ENCODE measurements at regions not wholly inside any gene's neighbourhood (a gene's known extent, or its start where the extent isn't known, plus 50 kb on each side); places are given as distances from the start of the nearest gene placed in this dataset.
"Not testable (repeated sequence)": the region's sequence is repeated elsewhere in the genome, so short reads cannot be mapped to it uniquely, and the experiment has no call there.

DNA sequence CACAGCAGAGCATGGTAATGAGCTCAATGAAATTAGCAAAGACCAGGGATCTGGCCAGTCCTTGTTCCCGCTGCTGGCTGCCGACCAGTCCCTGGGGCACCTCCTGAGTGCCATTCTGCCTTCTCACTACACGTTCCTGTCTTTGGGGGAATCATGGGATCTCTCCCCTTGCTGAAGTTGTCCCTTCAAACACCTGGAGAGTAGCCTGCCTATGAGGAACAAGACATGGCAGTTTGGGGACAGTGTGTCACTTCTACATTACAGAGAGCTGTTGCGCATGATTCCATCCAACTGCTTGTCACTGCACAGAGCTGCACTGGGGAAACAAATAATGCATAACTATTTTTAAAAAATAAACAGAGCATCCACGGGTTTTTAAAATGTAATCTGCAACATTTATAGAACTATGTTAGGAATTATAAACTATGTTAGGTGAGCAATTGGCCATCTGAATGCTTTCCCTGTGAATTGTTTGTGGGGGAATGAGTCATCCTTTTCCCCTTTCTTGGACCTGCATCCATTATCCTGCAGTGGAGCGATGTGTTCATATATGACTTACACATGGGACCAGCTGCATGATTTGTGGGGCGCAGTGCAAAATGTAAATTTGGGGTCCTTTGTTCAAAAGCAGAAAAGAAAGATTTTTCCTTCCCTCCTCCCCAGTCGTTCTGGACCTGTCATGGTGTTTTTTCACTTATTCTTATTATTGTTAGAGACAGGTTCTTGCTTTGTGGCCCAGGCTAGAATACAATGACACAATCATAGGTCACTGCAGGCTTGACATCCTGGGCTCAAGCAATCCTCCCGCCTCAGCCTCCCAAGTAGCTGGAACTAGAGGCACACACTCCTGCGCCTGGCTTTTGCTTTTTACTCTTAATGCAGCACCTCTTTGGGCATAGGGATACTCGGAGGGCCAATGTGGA, 115.0 kb upstream of the TBL1X start:
- DNase-seq = no peak

DNA sequence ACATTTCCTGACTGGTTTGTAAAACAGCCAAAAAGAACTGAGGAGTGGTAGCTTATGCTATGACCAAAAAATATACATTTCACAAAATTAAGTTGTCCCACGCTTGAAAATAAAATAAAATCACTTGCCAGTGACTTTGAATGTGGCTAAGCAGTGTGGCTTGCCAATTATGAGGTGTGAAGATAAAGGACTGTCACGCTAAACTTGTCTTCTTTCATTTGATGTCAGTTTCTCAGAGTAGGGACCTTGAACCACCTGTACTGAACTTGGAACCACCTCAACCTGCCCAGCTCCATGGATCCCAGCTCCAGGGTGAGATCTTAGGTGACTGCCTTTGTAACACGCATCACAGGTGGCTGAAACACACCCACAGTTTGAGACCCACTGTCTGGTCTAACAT, 113.7 kb upstream of the TBL1X start:
- no peak for DNase-seq

DNA sequence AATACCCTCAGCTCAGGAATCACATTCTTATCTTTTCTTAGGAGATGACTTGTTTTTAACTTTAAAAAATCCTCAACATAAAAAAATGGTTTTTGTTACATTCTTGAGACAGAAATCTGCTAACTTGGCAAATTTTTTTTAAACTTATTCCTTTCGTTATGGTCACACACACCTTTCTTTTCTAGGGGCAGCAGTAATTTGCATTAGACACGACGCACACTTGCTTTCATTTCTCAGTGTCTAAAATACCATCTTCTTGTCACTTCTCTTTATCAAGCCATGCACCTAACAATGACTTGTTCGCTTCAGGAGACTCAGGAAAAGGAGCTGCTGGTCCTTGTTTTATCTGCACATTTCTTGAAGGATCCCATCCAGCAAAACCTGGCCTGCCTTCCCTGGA, 112.6 kb upstream of the TBL1X start:
- DNase-seq = no peak

DNA sequence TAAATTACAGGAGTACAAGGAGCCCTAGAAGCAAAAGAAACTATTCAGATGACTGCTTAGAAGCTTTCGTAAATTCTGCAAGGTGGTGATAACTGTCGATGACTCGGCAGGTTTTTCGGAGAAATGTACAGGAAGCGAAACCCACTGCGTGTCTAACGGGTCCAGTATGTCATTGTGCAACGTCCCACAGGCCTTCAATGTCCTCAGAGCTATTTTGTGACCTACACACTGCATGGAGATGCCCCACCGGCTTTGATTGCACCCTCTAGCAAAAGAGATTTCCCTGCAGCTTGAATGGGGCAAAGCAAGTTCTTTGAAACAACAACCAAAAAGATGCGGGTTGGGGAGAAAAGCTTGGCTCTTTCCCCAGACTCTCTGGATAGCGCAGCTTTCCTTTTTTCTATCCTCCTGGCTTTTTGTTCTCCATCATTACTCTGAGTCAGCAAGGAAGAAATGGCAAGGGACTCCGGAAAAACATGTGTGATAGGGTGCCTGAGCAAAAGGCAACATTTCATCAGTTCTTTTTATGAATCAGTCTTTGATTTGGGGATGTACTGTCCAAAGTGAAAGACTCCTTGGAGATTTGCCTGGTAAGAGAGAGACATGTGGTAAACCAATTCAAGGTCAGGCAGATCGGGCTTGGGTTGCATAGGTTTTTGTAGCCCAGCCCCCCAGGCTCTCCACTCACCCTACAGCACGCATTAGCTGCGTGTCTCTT, 112.0 kb upstream of the TBL1X start:
- no peak for DNase-seq

DNA sequence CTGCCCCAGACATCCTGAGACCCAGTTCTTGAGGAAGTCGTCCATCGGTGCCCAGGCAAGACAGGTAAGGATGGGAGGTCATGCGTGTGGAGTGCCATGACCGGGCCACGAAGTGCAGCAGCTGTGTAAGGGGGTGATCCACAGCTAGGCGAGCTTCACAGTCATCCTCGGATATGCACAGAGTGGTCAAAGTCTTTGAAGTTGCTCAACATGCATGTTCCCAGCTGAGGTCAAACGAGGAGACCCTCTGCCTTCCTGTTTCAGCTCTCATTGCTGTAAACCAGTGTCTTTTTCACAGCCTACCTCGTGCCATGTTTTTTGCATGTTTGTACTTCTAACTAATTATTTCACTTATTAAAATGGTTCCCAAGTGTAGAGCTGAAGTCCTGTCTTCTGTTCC, 109.9 kb upstream of the TBL1X start:
- no peak for DNase-seq

DNA sequence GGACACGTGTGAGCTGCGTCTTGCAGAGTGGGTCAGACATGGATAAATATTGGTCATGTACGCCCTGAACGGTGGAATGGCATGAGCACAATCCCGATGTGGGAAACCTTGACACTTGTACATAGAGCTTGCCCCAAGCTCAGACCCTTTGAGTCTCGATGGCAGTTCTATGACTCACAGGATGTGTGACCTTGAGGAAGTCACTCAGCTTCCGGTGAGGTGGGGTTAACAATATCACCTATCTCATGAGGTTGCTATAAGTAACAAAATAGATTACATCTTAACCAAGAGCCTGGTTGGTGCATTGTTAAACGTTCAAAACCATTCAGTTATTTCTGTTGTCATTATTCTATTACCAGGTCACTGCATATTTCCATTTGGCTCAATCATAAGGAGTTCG, 109.1 kb upstream of the TBL1X start:
- no peak for DNase-seq

DNA sequence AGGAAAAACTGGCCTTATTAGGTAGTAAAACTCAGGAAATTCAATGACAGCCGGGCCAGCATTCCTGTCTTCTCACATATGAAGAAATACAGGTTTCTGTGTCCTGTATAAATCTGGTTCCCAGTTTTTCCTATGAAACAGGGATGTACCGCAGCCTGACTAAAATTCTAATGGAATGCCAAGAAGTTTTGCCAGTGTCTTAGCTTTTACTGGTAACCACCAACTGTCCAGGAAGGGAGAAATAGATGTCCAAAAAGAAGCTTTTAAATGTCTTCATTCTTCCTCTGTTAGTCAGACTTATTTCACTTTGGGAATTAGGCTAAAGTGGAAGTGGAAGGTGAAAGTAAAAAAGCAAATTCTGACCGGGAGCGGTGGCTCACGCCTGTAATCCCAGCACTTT, 108.0 kb upstream of the TBL1X start:
- DNase-seq = no peak

DNA sequence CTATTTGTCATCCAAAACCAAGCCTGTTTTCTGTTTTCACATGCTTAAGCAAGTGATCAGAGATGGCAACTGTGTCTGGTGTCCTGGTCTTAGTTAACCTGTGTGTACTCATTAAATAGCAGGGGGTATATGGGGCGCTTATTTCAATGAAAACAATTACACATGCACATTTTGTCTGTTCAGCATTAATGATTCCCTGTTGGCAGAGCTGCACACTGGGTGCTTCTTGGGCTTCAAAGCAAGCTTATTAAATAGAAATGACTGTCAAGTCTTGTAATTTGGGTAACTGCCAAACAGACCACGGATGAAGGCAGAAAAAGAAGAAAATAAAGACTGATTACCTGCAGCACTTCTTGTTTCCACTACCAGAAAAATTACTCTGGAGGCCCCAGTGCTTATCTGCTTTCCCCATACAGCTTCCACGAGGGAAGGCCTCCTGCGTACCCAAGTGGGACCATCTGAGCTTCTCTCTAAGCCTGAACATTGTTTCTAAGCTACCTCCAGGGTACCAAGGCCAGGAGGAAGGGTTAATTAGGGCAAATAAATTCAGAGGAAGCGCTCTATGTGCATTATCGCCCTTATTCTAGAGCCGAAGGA, 107.2 kb upstream of the TBL1X start:
- DNase-seq = no peak

DNA sequence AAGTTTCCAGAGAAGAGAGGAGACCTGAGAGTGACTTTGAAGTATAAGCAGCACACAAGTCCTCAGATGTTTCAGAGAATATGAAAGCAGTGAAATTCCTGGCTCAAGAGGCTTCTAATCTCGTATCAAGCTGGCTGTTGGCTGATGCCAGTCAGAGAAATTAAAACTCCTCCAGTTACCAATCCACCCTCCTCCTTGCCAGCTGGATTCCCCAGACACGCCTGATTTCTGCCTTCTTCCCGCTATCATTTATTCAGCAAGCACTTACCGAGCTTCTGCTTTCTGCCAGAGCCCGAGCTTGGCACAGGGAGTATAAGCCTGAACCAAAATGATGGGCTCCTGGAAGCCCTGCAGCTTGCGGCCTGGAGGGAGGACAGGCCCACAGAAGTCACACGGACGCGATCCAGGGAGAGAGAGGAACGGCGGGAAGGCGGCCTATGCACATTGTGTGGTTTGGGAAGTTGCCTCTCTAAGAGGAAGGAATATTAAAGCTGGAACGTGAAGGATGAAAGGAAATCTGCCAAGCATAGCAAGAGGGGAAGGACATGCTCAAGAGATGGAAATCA, 102.4 kb upstream of the TBL1X start:
- no peak for DNase-seq

DNA sequence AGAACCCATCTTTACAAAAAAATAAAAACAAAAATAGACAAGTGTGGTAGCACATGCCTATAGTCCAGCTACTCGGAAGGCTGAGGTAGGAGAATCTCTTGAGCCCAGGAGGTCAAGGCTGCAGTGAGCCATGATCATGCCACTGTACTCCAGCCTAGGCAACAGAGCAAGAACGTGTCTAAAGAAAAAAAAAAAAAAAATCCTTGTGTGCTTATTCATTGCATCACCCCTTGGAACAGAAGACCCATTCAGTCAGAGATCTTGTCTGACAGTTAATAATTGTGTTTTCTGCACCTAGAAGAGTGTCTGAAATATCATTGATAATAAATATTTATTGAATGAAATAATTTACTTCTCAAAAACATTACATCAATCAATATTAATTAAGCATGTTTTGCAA, 97.4 kb upstream of the TBL1X start:
- DNase-seq = no peak

DNA sequence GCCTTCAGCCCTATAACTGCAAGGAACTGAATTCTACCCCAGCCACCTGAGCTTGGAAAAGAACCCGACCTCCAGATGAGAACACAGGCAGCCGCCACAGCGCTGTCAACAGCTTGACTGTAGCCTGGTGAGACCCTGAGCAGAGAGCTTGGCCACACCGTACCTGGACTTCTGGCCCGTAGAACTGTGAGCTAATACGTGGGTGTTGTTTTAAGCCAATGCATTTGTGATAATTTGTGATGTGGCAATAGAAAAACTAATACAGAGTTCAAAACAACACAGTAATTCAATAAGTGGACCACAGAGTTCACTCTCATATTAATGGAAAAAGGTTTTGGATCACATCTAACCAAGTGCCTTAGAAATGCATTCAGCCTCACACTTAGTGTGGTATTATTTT, 96.6 kb upstream of the TBL1X start:
- no peak for DNase-seq

DNA sequence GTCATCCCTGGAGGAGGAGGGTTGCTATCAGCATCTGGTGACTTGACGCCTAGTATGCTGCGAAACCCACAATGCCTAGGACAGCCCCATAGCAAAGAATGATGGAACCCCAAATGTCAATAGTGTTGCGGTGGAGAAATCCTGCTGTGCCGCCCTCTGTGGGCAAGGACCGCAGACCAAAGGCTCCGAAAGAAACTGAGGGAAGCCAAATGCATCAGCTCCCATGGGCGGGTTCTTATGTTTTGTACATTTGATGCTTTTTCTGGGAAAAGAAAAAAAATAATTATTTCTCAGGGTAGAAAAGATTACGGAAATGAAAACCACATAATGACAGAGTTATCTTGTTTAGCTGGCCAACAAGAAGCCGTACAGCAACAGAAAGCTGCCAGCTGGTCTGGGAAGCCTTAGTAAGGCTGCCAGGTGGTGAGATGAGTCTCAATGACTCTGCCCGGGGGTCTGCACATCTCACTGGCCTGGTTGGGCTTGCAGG, 95.0 kb upstream of the TBL1X start:
- no peak for DNase-seq

DNA sequence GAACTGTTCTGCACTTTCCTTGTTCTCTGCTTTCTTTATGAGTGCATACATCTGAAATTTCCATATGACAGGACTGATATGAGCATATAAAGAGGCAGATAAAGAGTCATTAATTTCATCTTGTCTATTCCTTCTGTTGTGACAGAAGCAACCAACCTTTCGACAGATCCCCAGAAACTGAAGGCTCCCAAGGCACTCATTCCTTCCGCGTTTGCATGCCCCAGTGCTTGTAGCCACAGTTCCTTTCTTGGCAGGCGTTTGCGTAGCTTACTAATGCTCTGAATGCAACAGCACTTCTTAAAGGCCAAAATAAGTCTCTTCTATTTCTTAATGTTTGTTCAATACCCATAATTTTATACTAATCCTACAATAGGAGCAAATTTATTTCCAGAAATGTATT, 94.0 kb upstream of the TBL1X start:
- DNase-seq = no peak

DNA sequence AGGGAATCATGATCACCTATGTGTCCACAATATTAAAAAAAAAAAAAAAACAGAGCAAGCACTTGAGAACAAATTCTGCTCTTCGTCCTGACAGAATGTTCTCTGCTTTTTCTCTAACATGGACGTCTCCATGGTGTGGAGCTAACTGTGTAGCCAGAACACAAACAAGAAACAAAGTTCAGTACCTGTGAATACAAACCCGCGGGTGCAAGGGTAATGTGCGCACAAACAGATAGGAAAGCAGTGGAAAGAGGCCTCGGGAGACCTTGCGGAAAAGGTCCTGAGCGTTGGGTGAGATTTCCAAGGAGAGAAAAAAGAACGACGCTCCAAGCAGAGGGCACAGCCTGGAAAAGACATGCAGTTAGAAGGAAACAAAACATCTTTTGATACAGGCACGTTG, 92.0 kb upstream of the TBL1X start:
- DNase-seq = no peak

DNA sequence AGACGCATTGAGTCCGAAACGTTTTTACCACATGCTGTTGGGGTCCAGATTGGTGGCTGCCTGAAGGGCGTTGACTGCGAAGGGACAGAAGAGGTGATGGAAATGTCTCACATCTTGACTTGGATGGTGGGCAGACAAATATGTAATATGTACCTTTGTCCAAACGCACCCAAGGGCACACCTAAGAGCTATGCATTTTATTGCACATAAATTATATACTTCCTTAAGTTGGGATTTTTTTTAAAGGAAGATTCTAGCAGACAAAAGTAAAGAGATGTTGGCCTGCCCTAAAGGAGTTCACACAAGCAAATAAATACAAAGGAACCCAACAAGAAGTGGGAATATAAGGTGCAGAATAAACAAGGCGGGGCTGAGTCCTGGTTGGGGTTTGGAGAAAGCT, 91.1 kb upstream of the TBL1X start:
- DNase-seq = no peak

DNA sequence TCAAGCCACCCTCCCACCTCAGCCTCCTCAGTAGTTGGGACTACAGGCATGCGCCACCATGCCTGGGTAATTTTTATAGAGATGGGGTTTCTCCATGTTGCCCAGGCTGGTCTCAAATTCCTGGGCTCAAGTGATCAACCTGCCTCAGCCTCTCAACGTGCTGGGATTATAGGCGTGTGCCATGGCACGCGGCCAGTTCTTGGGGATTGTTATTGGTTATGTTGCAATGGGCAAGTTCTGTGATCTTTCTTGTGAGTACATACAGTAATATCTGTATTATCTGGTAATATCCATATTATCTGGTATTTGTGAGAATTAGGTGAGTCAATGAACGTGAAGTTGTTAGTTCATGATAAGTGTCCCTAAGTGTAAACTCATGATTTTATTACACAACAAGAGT, 90.3 kb upstream of the TBL1X start:
- no peak for DNase-seq

DNA sequence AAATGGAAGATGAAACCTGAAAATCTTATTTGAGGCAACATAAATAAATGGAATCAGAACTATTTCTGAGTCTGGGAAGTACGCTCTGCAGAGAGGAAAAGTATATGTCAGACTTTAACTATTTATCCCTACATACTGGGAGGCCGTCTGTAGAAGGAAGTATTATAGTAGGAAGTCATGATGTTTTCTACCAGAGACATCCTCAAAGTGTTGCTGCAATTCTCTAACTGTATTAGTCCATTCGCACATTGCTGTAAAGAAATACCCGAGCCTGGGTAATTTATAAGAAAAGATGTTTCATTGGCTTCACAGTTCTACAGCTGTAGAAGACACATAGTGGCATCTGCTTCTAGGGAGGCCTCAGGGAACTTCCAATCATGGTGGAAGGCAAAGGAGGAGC, 88.7 kb upstream of the TBL1X start:
- no peak for DNase-seq

DNA sequence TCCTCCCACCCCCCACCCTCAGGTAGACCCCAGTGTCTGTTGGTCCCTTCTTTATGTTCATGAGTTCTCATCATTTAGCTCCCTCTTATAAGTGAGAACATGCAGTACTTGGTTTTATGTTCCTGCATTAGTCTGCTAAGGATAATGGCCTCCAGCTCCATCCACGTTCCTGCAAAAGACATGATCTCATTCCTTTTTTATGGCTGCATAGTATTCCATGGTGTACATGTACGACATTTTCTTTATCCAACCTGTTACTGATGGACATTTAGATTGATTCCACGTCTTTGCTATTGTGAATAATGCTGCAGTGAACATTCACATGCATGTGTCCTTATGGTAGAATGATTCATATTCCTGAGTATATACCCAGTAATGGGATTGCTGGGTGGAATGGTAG, 87.6 kb upstream of the TBL1X start:
- not testable (repeated sequence) for DNase-seq

DNA sequence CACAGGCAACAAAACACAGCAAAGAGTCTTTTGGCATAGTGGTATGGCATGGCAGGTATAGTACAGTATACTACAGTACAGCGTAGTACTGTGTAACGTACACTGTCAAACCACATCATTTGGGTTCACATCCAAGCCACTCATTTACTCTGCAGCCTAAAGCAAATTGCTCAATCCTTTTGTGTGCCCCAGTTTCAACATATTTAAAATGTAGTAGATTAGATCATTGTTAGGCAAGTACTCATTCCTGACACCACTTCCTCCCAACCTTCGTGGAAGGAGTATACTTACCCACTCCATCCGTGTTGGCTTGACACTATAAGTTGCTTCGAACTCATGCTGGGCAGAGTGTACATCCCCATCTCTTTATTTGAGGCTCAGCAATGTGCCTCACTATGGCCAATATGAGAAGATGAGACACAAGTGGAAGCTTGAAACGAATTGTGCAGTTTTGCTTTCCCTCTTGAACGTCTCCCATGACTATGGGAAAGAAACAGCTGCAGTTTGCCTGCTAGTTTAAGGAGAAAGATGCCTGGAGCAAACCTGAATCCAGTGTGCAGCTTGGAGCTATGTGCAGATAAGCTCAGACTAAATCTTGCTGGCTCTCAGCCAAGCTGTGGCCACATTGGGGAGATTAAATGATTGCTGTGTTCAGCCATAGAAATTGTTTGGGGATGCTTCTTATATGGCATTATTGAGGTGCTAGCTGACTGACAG, 85.7 kb upstream of the TBL1X start:
- no peak for DNase-seq

DNA sequence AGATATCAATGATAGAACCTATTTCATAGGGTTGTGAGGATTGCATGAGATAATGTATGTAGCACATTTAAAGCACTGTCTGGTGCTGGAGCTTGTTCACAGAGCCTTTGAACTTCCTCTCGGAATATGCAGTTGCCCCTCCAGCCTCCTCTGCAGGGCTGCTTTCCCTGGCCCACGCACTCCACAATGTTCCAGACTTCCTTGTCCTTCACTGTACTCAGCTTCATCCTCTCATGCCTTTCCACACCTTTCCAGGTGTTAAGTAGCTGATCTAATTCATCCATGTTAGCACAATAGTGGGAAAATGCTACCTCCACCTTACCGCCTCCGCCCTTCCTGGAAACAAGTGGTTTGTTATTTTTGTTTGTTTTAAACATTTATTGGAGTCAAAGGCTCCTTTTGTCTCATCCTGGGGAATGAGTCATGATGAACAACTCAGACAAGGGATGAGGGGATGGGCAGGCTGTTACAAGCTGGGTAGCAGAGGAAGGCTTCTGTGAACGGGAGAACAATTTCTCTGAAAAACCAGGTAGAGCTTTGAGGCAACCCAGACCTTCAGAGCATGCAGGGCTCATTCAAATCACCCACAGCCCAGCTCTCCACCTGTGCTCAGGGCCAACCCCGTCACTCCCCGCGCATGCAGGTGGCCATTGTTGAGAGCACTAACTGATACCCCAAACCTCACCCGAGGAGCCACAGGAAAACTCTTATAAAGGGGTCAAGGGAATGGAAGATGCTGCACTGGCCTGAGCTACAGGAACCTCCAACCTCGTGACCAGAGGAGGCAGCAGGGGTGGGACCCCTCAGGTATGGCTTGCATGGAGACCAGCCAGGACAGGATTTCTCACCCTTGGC, 84.9 kb upstream of the TBL1X start:
- no peak for DNase-seq

DNA sequence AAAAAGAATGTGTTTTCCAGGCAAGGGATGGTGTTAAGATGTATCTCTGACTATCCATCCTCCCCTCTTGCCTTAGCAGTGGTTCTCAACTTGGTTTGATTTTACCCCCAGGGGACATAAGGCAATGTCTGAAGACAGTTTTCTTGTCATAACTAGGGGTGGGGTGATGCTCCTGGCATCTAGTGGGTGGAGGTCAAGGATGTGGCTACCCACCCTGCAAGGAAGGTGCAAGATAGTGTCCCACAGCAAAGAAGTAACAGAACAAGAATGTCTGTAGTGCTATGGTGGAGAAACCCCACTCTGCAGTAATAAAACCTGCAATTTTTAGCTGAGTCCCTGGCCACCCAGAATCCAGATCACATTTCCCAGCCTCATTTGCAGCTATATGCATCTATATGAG, 81.2 kb upstream of the TBL1X start:
- no peak for DNase-seq

DNA sequence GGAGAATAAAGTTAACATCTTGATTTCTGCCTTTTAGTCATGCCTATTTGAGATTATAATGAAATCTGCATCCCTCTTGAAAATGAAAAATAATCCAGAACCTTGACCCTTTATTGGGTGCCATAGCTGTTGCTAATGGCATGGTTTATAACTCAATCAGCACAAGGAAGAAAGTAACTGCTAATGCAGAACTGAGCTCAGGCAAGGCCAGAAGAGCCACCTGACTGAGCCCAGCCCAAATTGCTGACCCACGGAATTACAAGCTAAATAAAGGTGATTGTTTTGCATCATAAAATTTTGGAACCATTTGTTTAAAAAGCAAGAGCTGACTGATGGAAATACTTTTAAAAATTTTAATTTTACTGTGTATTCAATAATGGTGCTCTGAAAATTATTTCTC, 76.4 kb upstream of the TBL1X start:
- no peak for DNase-seq

All from amniotic stem cell (primary cell).